ENCODE measurements at regions not wholly inside any gene's neighbourhood (a gene's known extent, or its start where the extent isn't known, plus 50 kb on each side); places are given as distances from the start of the nearest gene placed in this dataset.

GRCh38 chr21:24308183-24308582 lies 1299.1 kb downstream of the MRPL39 start:
- TF ChIP-seq POLR2A (IDR thresholded peaks at IDR 0.05) (no peak), CTCF (IDR thresholded peaks at IDR 0.05) (no peak)
- no peak overlapping the region for H3K27ac ChIP-seq
- peak in 2 of 4 donors; percentile 75 to 84 for ATAC-seq

GRCh38 chr21:24302400-24302799 lies 1304.9 kb downstream of the MRPL39 start:
- H3K36me3 ChIP-seq: no peaks in the 10 kb centered on the region
- no peak overlapping the region for H3K4me3 ChIP-seq
- ATAC-seq (peak in 2 of 4 donors; percentile 82 to 89), DNase-seq (no peak)
- H3K4me1 ChIP-seq: no peaks in the 10 kb centered on the region
- no peak overlapping the region for H3K27ac ChIP-seq
- H3K9me3 ChIP-seq: no peaks in the 10 kb centered on the region
- no peaks in the 10 kb centered on the region for H3K27me3 ChIP-seq
- TF ChIP-seq POLR2A (IDR thresholded peaks at IDR 0.05) (no peak), CTCF (IDR thresholded peaks at IDR 0.05) (no peak)
- intact Hi-C loops (cut with DNase I): no loop called here

More at GRCh38 chr21:24308183-24308582, 1299.1 kb downstream of the MRPL39 start:
- no peak for DNase-seq
- Histone ChIP-seq H3K9me3 (no peaks in the 10 kb centered on the region), H3K4me3 (no peak overlapping the region), H3K4me1 (no peaks in the 10 kb centered on the region), H3K27me3 (no peaks in the 10 kb centered on the region), H3K36me3 (no peaks in the 10 kb centered on the region)
- intact Hi-C loops (cut with DNase I): no loop called here

- Histone ChIP-seq H3K4me1 (no peaks in the 10 kb centered on the region), H3K36me3 (no peaks in the 10 kb centered on the region), H3K27me3 (no peaks in the 10 kb centered on the region), H3K9me3 (no peaks in the 10 kb centered on the region), H3K4me3 (no peak overlapping the region), H3K27ac (no peak overlapping the region)
- intact Hi-C loops (cut with DNase I): no loop called here
- no peak for DNase-seq
- TF ChIP-seq POLR2A (IDR thresholded peaks at IDR 0.05) (no peak), CTCF (IDR thresholded peaks at IDR 0.05) (no peak)
- no peak for ATAC-seq
- 74% methylated on average over 1 of the region's 1 CpG for WGBS (ENCODE audit: insufficient coverage, low coverage, low lambda C conversion rate, missing lambda C conversion rate)
Observed at GRCh38 chr21:24298040-24298439, 1309.2 kb downstream of the MRPL39 start.

DNA sequence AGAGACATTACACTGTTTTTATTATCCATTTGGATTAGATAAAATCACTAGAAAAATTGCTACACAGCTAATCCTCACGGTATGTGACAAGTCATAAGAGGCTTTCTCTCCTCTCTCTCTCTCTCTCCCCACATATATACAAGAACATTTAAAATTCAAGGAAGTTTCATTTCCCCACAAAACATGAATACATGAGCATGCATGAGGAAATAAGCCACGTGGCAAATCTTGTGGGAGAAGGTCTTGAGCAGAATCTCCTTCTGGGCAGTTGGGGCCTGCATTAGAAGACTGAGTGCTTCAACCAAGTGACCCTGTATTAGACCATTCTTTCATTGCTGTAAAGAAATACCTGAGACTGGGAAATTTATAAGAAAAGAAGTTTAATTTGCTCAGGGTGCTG lies 1313.1 kb downstream of the MRPL39 start:
- DNase-seq (no peak), ATAC-seq (peak in 1 of 4 donors; percentile 12)
- no peaks in the 10 kb centered on the region for H3K9me3 ChIP-seq
- H3K4me3 ChIP-seq: no peak overlapping the region
- no peaks in the 10 kb centered on the region for H3K4me1 ChIP-seq
- no peaks in the 10 kb centered on the region for H3K27me3 ChIP-seq
- H3K36me3 ChIP-seq: no peaks in the 10 kb centered on the region
- 27% methylated on average over 2 of the region's 2 CpGs for WGBS (ENCODE audit: insufficient coverage, low coverage, low lambda C conversion rate, missing lambda C conversion rate)
- intact Hi-C loops (cut with DNase I): no loop called here
- TF ChIP-seq CTCF (IDR thresholded peaks at IDR 0.05) (no peak), POLR2A (IDR thresholded peaks at IDR 0.05) (no peak)
- no peak overlapping the region for H3K27ac ChIP-seq

DNA sequence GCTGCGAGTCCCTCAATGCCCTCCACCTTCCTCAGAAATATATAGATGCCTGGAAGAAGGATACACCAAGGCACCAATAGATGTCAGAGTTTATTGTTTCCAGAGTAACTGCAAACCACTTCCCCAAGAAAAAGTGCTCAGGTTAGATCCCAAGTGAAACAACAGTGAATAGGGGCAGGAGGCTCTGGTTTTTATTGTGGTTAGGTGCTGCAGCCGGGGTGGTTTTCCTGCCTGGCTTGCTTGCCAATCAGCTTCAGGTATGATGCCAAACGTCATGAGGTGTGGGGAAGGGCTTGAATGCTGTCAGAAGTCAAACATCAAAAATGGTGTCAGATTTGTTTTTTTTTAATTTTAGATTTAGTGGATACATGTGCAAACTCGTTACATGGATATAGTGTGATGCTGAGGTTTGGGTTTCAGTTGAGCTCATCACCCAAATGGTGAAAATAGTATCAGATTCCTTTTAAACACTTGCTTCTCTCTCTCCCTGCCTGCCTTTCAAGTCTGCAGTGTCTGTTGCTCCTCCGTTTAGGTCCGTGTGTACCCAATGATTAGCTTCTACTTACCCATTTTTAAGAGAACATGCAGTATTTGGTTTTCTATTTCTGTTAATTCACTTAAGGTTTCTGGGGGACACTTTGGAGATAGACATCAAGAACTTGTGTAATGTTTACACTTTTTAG lies 1317.0 kb downstream of the MRPL39 start:
- intact Hi-C loops (cut with DNase I): no loop called here
- no peak overlapping the region for H3K4me3 ChIP-seq
- no peaks in the 10 kb centered on the region for H3K36me3 ChIP-seq
- no peak for TF ChIP-seq POLR2A (IDR thresholded peaks at IDR 0.05)
- TF ChIP-seq CTCF (IDR thresholded peaks at IDR 0.05): no peak
- WGBS (ENCODE audit: insufficient coverage, low coverage, low lambda C conversion rate, missing lambda C conversion rate): 31% methylated on average over 6 of the region's 6 CpGs
- no peaks in the 10 kb centered on the region for H3K4me1 ChIP-seq
- DNase-seq (no peak), ATAC-seq (no peak)
- no peak overlapping the region for H3K27ac ChIP-seq
- H3K27me3 ChIP-seq: no peaks in the 10 kb centered on the region
- H3K9me3 ChIP-seq: no peaks in the 10 kb centered on the region
